H1 (cell line): ENCODE measurements at regions not wholly inside any gene's neighbourhood (a gene's known extent, or its start where the extent isn't known, plus 50 kb on each side); places are given as distances from the start of the nearest gene placed in this dataset.

Experiments used
- CTCF ChIP-seq, 3 experiments: IDR thresholded peaks; 1 replicate in 2 of 3; 2 replicates in 1 of 3; pipeline versions ENCODE4 v1.5.1 to v1.6.1; 2011; ENCODE audit warnings: low read length in 3 of 3, mild to moderate bottlenecking in 3 of 3, inconsistent platforms in 2 of 3, low read depth in 1 of 3, moderate library complexity in 1 of 3; ENCODE audit not compliant: insufficient read depth in 1 of 3; ENCODE audit errors: control extremely low read depth in 1 of 3
- NRF1 ChIP-seq: IDR thresholded peaks from 2 replicates; pipeline ENCODE4 v1.6.1; 2011; ENCODE audit warnings: mild to moderate bottlenecking, low read depth, low read length, improper control_type of control experiment
- SIRT6 ChIP-seq: IDR thresholded peaks from one replicate; pipeline ENCODE4 v1.7.1; 2012; ENCODE audit warnings: low read length, inconsistent platforms
- TAF7 ChIP-seq: optimal IDR thresholded peaks from 2 replicates; pipeline ENCODE3; 2011; ENCODE audit warnings: low read depth, mild to moderate bottlenecking, inconsistent platforms, low read length, moderate library complexity, borderline replicate concordance
- TBP ChIP-seq: IDR thresholded peaks from 2 replicates; pipeline ENCODE4 v1.6.1; 2011; ENCODE audit warnings: low read depth, low read length, improper control_type of control experiment
- TF ChIP-seq, protein P1 (sequence below): fragments of 300-600 bp; sonication (generic); IDR thresholded peaks from 2 replicates; pipeline ENCODE4 v1.7.1; 2012; ENCODE audit warnings: low read length, moderate library complexity, mild to moderate bottlenecking, inconsistent platforms; ENCODE audit not compliant: insufficient replicate concordance
- TF ChIP-seq, protein P2 (sequence below): IDR thresholded peaks from 2 replicates; pipeline ENCODE4 v1.6.1; 2012; ENCODE audit warnings: inconsistent platforms

DNA sequence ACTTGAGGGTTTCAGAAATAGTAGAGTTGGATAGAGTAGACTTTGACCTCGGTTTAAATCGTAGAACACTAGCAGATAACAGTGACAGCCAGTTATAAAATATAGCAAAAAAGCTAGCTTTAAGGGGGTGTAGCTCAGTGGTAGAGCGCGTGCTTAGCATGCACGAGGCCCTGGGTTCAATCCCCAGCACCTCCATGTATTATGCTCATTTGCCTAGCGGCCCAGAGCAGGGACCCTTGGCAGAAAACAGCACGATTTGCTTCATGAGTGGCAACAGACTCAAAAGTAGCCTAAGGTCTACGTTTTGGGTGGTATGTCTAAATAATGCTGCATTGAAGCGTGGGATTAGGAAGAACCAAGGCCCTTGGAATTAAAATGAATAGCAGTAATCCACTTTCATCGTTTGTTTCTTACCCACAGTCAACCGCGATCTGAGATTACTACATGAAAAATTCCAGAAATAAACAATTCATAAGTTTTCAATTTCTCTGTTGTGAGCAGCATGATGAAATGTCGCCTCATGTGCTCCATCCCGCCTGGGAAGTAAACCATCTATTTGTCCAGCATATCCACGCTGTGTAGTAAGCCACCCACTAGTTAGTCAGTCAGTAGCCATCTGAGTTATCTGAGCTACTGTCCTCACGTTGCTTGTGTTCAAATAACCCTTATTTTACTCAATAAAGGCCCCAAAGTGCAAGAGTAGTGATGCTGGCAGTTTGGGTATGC lies 184.9 kb downstream of the GPX5 start (continued):
- no peak for TF ChIP-seq CTCF (IDR thresholded peaks at IDR 0.05; ENCODE audit: control extremely low read depth in 1 of 3, insufficient read depth in 1 of 3, low read depth in 1 of 3, low read length in 3 of 3)
- TF ChIP-seq, protein P1, sequence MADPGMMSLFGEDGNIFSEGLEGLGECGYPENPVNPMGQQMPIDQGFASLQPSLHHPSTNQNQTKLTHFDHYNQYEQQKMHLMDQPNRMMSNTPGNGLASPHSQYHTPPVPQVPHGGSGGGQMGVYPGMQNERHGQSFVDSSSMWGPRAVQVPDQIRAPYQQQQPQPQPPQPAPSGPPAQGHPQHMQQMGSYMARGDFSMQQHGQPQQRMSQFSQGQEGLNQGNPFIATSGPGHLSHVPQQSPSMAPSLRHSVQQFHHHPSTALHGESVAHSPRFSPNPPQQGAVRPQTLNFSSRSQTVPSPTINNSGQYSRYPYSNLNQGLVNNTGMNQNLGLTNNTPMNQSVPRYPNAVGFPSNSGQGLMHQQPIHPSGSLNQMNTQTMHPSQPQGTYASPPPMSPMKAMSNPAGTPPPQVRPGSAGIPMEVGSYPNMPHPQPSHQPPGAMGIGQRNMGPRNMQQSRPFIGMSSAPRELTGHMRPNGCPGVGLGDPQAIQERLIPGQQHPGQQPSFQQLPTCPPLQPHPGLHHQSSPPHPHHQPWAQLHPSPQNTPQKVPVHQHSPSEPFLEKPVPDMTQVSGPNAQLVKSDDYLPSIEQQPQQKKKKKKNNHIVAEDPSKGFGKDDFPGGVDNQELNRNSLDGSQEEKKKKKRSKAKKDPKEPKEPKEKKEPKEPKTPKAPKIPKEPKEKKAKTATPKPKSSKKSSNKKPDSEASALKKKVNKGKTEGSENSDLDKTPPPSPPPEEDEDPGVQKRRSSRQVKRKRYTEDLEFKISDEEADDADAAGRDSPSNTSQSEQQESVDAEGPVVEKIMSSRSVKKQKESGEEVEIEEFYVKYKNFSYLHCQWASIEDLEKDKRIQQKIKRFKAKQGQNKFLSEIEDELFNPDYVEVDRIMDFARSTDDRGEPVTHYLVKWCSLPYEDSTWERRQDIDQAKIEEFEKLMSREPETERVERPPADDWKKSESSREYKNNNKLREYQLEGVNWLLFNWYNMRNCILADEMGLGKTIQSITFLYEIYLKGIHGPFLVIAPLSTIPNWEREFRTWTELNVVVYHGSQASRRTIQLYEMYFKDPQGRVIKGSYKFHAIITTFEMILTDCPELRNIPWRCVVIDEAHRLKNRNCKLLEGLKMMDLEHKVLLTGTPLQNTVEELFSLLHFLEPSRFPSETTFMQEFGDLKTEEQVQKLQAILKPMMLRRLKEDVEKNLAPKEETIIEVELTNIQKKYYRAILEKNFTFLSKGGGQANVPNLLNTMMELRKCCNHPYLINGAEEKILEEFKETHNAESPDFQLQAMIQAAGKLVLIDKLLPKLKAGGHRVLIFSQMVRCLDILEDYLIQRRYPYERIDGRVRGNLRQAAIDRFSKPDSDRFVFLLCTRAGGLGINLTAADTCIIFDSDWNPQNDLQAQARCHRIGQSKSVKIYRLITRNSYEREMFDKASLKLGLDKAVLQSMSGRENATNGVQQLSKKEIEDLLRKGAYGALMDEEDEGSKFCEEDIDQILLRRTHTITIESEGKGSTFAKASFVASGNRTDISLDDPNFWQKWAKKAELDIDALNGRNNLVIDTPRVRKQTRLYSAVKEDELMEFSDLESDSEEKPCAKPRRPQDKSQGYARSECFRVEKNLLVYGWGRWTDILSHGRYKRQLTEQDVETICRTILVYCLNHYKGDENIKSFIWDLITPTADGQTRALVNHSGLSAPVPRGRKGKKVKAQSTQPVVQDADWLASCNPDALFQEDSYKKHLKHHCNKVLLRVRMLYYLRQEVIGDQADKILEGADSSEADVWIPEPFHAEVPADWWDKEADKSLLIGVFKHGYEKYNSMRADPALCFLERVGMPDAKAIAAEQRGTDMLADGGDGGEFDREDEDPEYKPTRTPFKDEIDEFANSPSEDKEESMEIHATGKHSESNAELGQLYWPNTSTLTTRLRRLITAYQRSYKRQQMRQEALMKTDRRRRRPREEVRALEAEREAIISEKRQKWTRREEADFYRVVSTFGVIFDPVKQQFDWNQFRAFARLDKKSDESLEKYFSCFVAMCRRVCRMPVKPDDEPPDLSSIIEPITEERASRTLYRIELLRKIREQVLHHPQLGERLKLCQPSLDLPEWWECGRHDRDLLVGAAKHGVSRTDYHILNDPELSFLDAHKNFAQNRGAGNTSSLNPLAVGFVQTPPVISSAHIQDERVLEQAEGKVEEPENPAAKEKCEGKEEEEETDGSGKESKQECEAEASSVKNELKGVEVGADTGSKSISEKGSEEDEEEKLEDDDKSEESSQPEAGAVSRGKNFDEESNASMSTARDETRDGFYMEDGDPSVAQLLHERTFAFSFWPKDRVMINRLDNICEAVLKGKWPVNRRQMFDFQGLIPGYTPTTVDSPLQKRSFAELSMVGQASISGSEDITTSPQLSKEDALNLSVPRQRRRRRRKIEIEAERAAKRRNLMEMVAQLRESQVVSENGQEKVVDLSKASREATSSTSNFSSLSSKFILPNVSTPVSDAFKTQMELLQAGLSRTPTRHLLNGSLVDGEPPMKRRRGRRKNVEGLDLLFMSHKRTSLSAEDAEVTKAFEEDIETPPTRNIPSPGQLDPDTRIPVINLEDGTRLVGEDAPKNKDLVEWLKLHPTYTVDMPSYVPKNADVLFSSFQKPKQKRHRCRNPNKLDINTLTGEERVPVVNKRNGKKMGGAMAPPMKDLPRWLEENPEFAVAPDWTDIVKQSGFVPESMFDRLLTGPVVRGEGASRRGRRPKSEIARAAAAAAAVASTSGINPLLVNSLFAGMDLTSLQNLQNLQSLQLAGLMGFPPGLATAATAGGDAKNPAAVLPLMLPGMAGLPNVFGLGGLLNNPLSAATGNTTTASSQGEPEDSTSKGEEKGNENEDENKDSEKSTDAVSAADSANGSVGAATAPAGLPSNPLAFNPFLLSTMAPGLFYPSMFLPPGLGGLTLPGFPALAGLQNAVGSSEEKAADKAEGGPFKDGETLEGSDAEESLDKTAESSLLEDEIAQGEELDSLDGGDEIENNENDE = no peak
- TF ChIP-seq, protein P2, sequence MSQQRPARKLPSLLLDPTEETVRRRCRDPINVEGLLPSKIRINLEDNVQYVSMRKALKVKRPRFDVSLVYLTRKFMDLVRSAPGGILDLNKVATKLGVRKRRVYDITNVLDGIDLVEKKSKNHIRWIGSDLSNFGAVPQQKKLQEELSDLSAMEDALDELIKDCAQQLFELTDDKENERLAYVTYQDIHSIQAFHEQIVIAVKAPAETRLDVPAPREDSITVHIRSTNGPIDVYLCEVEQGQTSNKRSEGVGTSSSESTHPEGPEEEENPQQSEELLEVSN = peak; percentile 40; the same call in 1 of the 2 replicates
- peak; percentile 100 for TF ChIP-seq TBP
- peak; percentile 24; the same call in 1 of the 2 replicates for TF ChIP-seq NRF1
- TF ChIP-seq TAF7 = peak; percentile 49
- no peak for TF ChIP-seq SIRT6
